ENCODE measurements at regions not wholly inside any gene's neighbourhood (a gene's known extent, or its start where the extent isn't known, plus 50 kb on each side); places are given as distances from the start of the nearest gene placed in this dataset.

DNA sequence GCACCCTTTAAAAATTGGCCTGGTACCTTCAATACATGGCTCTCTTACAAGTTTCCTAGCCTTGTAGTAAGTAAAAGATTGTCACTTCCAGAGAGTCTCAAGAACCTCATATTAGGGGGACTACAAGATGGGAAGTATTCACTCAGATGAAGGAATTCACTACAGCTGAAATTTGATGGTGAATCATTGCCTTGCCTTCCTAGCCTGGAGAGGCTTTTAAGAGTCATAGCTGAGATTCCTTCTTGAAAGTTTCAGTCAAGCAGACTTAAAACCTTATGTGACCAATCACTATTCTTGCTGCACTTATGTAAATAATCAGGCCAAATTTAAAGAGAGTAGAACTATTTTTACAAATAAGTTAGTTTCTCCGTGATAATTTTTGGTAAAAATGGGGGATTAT, 451.6 kb downstream of the TRHDE start:
- H3K27ac ChIP-seq, result no peak overlapping the region
- no peak for DNase-seq
- TF ChIP-seq, protein P1, sequence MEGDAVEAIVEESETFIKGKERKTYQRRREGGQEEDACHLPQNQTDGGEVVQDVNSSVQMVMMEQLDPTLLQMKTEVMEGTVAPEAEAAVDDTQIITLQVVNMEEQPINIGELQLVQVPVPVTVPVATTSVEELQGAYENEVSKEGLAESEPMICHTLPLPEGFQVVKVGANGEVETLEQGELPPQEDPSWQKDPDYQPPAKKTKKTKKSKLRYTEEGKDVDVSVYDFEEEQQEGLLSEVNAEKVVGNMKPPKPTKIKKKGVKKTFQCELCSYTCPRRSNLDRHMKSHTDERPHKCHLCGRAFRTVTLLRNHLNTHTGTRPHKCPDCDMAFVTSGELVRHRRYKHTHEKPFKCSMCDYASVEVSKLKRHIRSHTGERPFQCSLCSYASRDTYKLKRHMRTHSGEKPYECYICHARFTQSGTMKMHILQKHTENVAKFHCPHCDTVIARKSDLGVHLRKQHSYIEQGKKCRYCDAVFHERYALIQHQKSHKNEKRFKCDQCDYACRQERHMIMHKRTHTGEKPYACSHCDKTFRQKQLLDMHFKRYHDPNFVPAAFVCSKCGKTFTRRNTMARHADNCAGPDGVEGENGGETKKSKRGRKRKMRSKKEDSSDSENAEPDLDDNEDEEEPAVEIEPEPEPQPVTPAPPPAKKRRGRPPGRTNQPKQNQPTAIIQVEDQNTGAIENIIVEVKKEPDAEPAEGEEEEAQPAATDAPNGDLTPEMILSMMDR (IDR thresholded peaks at IDR 0.05; ENCODE audit: low read depth, low read length), result no peak
- H3K27me3 ChIP-seq (ENCODE audit: insufficient read depth, low read depth, severe bottlenecking), result no peaks in the 10 kb centered on the region
- H3K36me3 ChIP-seq, result no peaks in the 10 kb centered on the region
- no peaks in the 10 kb centered on the region for H3K9me3 ChIP-seq (ENCODE audit: severe bottlenecking)
- no peak overlapping the region for H3K4me3 ChIP-seq (ENCODE audit: low read depth, low read length)

DNA sequence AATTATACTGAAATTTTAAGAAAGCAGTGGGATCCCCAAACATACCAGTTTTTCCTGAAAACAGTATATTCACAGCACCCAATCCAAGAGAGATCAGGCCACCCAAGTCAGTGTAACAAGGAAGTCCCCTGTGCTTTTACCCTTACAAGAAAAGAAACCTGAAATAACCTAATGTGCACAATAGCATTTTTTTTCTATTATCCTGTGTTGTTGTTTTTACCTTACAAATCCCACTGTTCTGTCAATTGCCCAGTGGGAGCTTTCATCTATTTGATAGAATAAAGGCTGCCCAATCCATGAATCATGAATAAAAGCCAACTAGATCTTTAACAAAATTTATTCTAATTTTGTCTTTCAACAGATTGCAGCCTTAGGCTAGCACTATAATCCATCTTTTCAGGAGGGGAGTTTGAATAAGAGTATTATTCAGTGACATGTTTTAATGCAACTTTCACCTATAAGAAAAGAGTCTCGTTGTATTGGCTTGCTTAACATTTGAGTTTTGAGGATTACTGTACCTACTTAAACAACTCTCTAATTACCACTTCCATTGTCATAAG, 457.4 kb downstream of the TRHDE start:
- TF ChIP-seq, protein P1 (IDR thresholded peaks at IDR 0.05; ENCODE audit: low read depth, low read length), result no peak
- Histone ChIP-seq H3K36me3 (no peaks in the 10 kb centered on the region), H3K4me3 (ENCODE audit: low read depth, low read length) (no peak overlapping the region), H3K27ac (no peak overlapping the region), H3K9me3 (ENCODE audit: severe bottlenecking) (no peaks in the 10 kb centered on the region), H3K27me3 (ENCODE audit: insufficient read depth, low read depth, severe bottlenecking) (no peaks in the 10 kb centered on the region)
- no peak for DNase-seq

DNA sequence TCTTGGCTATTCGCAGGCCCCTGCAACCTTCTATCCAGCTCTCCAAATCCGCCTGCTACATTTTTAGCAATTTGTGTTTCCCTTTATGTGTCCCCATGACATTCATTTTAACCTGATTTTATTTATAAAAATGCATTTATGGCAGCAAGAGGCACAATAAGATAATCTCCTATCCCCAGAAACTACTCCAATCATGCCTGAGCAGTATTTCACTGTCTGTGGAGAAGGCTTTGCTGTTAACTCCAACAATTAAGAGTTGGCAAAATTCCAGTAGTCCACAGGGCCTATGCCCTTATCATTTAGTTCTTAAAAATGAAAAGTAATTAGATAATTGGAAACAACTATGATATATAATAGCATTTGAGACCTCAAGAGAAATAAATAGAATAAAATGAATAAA, 462.4 kb downstream of the TRHDE start:
- Histone ChIP-seq H3K9me3 (ENCODE audit: severe bottlenecking) (no peaks in the 10 kb centered on the region), H3K27ac (no peak overlapping the region), H3K36me3 (no peaks in the 10 kb centered on the region), H3K27me3 (ENCODE audit: insufficient read depth, low read depth, severe bottlenecking) (no peaks in the 10 kb centered on the region), H3K4me3 (ENCODE audit: low read depth, low read length) (no peak overlapping the region)
- no peak for DNase-seq
- TF ChIP-seq, protein P1 (IDR thresholded peaks at IDR 0.05; ENCODE audit: low read depth, low read length), result no peak

DNA sequence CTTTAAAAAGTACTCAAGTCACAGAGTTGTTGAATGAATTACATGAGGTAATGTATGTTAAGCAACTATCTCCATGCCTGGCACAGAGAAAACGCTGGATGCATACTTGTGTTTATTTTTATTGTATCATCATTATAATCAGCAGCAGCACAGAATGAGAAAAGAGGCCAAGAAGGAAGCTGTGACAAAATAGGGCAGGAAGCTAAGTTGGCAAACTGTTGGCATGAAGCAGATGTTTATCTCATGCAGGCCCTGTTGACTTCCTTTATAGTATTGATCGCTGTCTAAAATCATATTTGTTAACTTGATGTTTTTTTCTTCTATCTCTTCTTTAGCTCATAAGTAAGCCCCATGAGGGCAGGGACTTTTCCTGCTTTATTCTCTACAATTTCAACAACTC, 466.6 kb downstream of the TRHDE start:
- Histone ChIP-seq H3K9me3 (ENCODE audit: severe bottlenecking) (no peaks in the 10 kb centered on the region), H3K27ac (no peak overlapping the region), H3K27me3 (ENCODE audit: insufficient read depth, low read depth, severe bottlenecking) (no peaks in the 10 kb centered on the region), H3K36me3 (no peaks in the 10 kb centered on the region), H3K4me3 (ENCODE audit: low read depth, low read length) (no peak overlapping the region)
- TF ChIP-seq, protein P1 (IDR thresholded peaks at IDR 0.05; ENCODE audit: low read depth, low read length), result no peak
- no peak for DNase-seq

DNA sequence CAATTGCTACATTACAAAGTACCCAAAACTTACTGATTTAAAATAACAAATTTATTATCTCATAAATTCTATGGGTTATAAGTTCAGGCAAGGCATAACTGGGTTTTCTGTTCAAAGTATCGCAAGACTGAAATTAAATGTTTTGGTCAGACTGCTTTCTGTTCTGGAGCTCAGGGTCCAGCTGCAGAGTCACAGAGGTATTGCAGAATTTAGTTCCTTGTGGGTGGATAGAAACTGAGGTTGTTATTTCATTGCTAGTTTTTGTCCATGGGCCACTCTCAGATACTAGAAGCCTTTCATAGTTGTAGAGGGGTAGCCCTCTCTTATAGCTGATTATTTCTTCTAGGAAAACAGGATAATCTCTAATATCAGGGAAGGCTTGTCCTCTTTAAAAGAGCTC, 467.9 kb downstream of the TRHDE start:
- TF ChIP-seq, protein P1 (IDR thresholded peaks at IDR 0.05; ENCODE audit: low read depth, low read length), result no peak
- Histone ChIP-seq H3K27ac (no peak overlapping the region), H3K4me3 (ENCODE audit: low read depth, low read length) (no peak overlapping the region), H3K27me3 (ENCODE audit: insufficient read depth, low read depth, severe bottlenecking) (no peaks in the 10 kb centered on the region), H3K36me3 (no peaks in the 10 kb centered on the region), H3K9me3 (ENCODE audit: severe bottlenecking) (no peaks in the 10 kb centered on the region)
- DNase-seq, result no peak

DNA sequence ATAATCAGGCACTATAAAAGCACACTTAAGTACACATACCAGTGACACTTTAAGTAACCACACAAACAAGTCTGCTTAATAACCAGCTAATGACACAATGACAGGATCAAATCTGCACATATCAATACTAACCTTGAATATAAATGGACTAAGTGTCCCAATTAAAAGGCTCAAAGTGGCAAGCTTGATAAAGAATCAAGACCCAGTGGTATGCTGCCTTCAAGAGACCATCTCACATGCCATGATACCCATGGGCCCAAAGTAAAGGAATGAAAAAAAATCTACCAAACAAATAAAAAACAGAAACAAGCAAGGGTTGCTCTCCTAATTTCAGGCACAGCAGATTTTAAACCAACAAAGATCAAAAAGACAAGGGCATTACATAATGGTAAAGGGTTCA, 470.4 kb downstream of the TRHDE start:
- Histone ChIP-seq H3K27ac (no peak overlapping the region), H3K27me3 (ENCODE audit: insufficient read depth, low read depth, severe bottlenecking) (no peaks in the 10 kb centered on the region), H3K36me3 (no peaks in the 10 kb centered on the region), H3K9me3 (ENCODE audit: severe bottlenecking) (no peaks in the 10 kb centered on the region), H3K4me3 (ENCODE audit: low read depth, low read length) (no peak overlapping the region)
- TF ChIP-seq, protein P1 (IDR thresholded peaks at IDR 0.05; ENCODE audit: low read depth, low read length), result no peak
- DNase-seq, result no peak

Data from WERI-Rb-1 (cell line).